ENCODE measurements at regions not wholly inside any gene's neighbourhood (a gene's known extent, or its start where the extent isn't known, plus 50 kb on each side); places are given as distances from the start of the nearest gene placed in this dataset.
A peak's percentile ranks its signal among the peaks of the same experiment; 100 is the strongest.

DNA sequence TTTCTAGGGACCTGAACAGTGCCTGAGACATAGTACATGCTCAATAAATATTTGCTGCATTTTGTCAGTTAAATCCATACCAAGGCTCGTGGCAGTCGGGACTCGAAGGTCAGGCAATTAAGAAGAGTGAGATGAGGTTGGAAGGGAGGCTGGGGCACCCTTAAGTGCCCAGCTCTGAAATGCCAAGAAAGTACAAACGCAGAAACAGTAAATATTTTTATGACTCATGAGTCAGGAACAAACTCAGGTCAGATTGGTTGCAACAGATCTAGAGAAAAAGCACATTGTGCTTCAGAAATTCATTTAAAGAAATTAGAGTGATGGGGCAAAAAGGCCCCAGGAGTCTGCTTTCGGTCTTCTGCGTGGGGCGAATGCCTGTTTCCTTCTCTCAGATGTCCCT, 83.0 kb upstream of the FZD10 start:
- Histone ChIP-seq H3K9me3 (replicated peaks in 1 of 2; ENCODE audit: control insufficient read depth in 2 of 2, insufficient read depth in 1 of 2, low read depth in 1 of 2, low read length in 2 of 2) (no peaks in the 10 kb centered on the region), H2BK5ac (ENCODE audit: low read length) (no peak overlapping the region), H3K23ac (ENCODE audit: low read depth, low read length, poor library complexity) (no peak overlapping the region), H2AK5ac (ENCODE audit: low read depth, low read length) (no peak overlapping the region), H2AFZ (ENCODE audit: low read length) (no peak overlapping the region), H2BK15ac (ENCODE audit: low read length) (no peak overlapping the region), H3K18ac (ENCODE audit: low read length) (no peak overlapping the region), H3K4me3 (ENCODE audit: low read length in 2 of 2) (no peak overlapping the region), H4K91ac (ENCODE audit: low read depth, low read length, poor library complexity) (no peak overlapping the region), H3K27me3 (ENCODE audit: control insufficient read depth in 3 of 3, insufficient read depth in 3 of 3, low read depth in 1 of 3, low read length in 3 of 3) (peaks cover 0 to 28% (median 0%) of the 10 kb centered on the region in 3 experiments), H3K27ac (replicated peaks; ENCODE audit: low read length) (no peak overlapping the region), H3K4me2 (ENCODE audit: insufficient read depth, low read length, poor library complexity, severe bottlenecking) (no peak overlapping the region), H3K36me3 (replicated peaks in 1 of 2; ENCODE audit: control insufficient read depth in 2 of 2, insufficient read depth in 2 of 2, low read length in 2 of 2) (no peaks in the 10 kb centered on the region), H3K14ac (ENCODE audit: low read length) (no peak overlapping the region), H3K79me1 (ENCODE audit: low read depth, low read length) (no peaks in the 10 kb centered on the region), H3K4ac (ENCODE audit: low read length) (no peak overlapping the region), H2BK120ac (ENCODE audit: low read depth, low read length) (no peak overlapping the region), H2BK12ac (ENCODE audit: low read length) (no peak overlapping the region), H4K8ac (ENCODE audit: low read depth, low read length) (no peak overlapping the region), H3K9ac (ENCODE audit: low read depth, low read length, poor library complexity) (no peak overlapping the region), H3K4me1 (ENCODE audit: control insufficient read depth in 2 of 2, insufficient read depth in 1 of 2, low read depth in 1 of 2, low read length in 2 of 2) (peaks cover 0 to 17% of the 10 kb centered on the region in 2 donors)
- no peak for DNase-seq (ENCODE audit: low spot score)
- WGBS, 2 donors (ENCODE audit: extremely low coverage in 2 of 2, insufficient read length in 2 of 2, insufficient replicate concordance in 1 of 2): no CpG with 5 or more reads among the region's 7 CpGs

DNA sequence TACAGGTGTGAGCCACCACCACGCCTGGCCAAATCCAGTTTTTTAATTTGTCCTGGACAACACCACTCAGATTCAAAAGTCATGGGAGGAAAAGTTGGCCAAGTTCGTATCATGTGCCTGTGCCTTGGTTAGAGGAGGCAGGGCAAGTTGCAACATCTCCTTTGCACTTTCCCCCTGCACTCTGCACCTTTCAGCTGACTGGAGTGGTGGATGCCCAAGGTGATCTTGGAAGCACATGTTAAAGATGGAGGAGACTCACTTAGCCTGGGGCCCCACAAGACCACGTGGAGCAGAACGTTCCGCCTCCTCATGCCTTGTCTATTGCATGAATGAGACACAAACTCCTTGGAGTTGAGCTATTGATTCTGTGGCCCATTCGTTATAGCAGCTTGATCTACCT, 82.1 kb upstream of the FZD10 start:
- H3K4me1 ChIP-seq (ENCODE audit: control insufficient read depth in 2 of 2, insufficient read depth in 1 of 2, low read depth in 1 of 2, low read length in 2 of 2): peaks cover 0 to 17% of the 10 kb centered on the region in 2 donors
- H3K9me3 ChIP-seq (replicated peaks in 1 of 2; ENCODE audit: control insufficient read depth in 2 of 2, insufficient read depth in 1 of 2, low read depth in 1 of 2, low read length in 2 of 2): no peaks in the 10 kb centered on the region
- H3K4me3 ChIP-seq (ENCODE audit: low read length in 2 of 2): no peak overlapping the region
- H3K79me1 ChIP-seq (ENCODE audit: low read depth, low read length): no peaks in the 10 kb centered on the region
- H2BK5ac ChIP-seq (ENCODE audit: low read length): no peak overlapping the region
- DNase-seq (ENCODE audit: low spot score): no peak
- no peak overlapping the region for H2BK12ac ChIP-seq (ENCODE audit: low read length)
- peak overlapping the region; percentile 4 for H3K18ac ChIP-seq (ENCODE audit: low read length)
- no peak overlapping the region for H2BK120ac ChIP-seq (ENCODE audit: low read depth, low read length)
- no peak overlapping the region for H3K23ac ChIP-seq (ENCODE audit: low read depth, low read length, poor library complexity)
- no peak overlapping the region for H3K9ac ChIP-seq (ENCODE audit: low read depth, low read length, poor library complexity)
- no peak overlapping the region for H2AFZ ChIP-seq (ENCODE audit: low read length)
- no peaks in the 10 kb centered on the region for H3K36me3 ChIP-seq (replicated peaks in 1 of 2; ENCODE audit: control insufficient read depth in 2 of 2, insufficient read depth in 2 of 2, low read length in 2 of 2)
- H3K4me2 ChIP-seq (ENCODE audit: insufficient read depth, low read length, poor library complexity, severe bottlenecking): no peak overlapping the region
- no peak overlapping the region for H4K91ac ChIP-seq (ENCODE audit: low read depth, low read length, poor library complexity)
- peaks cover 0 to 28% (median 0%) of the 10 kb centered on the region in 3 experiments for H3K27me3 ChIP-seq (ENCODE audit: control insufficient read depth in 3 of 3, insufficient read depth in 3 of 3, low read depth in 1 of 3, low read length in 3 of 3)
- H3K14ac ChIP-seq (ENCODE audit: low read length): no peak overlapping the region
- no peak overlapping the region for H3K27ac ChIP-seq (replicated peaks; ENCODE audit: low read length)
- H2AK5ac ChIP-seq (ENCODE audit: low read depth, low read length): peak overlapping the region; percentile 33
- no peak overlapping the region for H2BK15ac ChIP-seq (ENCODE audit: low read length)
- no peak overlapping the region for H3K4ac ChIP-seq (ENCODE audit: low read length)
- WGBS, 2 donors (ENCODE audit: extremely low coverage in 2 of 2, insufficient read length in 2 of 2, insufficient replicate concordance in 1 of 2): no CpG with 5 or more reads among the region's 6 CpGs
- no peak overlapping the region for H4K8ac ChIP-seq (ENCODE audit: low read depth, low read length)

DNA sequence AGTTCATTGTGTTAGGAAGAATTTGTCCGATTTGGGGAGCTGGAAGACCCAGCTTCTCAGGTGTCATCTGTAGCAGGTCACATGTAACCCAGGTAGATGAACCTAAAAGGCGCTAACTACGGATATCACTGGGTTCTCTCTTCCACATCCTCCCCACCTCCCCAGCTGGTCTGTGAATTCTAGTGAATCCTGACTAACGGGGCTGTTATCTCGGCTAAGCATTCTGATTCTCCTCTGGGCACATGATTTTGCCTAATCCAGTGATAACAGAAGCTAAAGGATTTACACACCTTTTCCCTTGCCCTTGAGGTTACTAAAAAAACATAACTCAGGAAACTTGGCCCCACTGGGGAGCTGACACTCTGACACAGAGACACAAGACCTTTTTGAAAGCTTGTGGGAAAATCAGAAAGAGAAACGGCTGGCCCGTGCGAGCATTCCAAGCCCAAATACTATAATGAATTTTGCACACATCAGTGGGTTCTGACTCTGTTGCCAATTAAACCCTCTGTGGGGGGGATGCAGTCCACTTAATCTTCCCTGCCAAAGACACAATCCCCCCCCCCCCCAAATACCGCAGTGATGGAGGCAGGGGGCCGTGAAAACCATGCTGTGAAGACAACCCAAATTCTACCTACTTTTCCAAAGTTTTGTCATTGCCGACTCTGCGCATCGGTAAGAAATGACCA, 81.0 kb upstream of the FZD10 start:
- peak; percentile 24 for DNase-seq (ENCODE audit: low spot score)
- H2AFZ ChIP-seq (ENCODE audit: low read length): no peak overlapping the region
- H3K4me2 ChIP-seq (ENCODE audit: insufficient read depth, low read length, poor library complexity, severe bottlenecking): peak overlapping the region; percentile 14
- H3K9me3 ChIP-seq (replicated peaks in 1 of 2; ENCODE audit: control insufficient read depth in 2 of 2, insufficient read depth in 1 of 2, low read depth in 1 of 2, low read length in 2 of 2): no peaks in the 10 kb centered on the region
- no peak overlapping the region for H2AK5ac ChIP-seq (ENCODE audit: low read depth, low read length)
- no peak overlapping the region for H4K8ac ChIP-seq (ENCODE audit: low read depth, low read length)
- H3K4me3 ChIP-seq (ENCODE audit: low read length in 2 of 2): no peak overlapping the region
- H3K14ac ChIP-seq (ENCODE audit: low read length): no peak overlapping the region
- no peak overlapping the region for H3K23ac ChIP-seq (ENCODE audit: low read depth, low read length, poor library complexity)
- no peak overlapping the region for H3K4ac ChIP-seq (ENCODE audit: low read length)
- H3K27me3 ChIP-seq (ENCODE audit: control insufficient read depth in 3 of 3, insufficient read depth in 3 of 3, low read depth in 1 of 3, low read length in 3 of 3): peaks cover 0 to 31% (median 0%) of the 10 kb centered on the region in 3 experiments
- no peaks in the 10 kb centered on the region for H3K36me3 ChIP-seq (replicated peaks in 1 of 2; ENCODE audit: control insufficient read depth in 2 of 2, insufficient read depth in 2 of 2, low read length in 2 of 2)
- no peak overlapping the region for H2BK15ac ChIP-seq (ENCODE audit: low read length)
- no CpG with 5 or more reads among the region's 13 CpGs for WGBS, 2 donors (ENCODE audit: extremely low coverage in 2 of 2, insufficient read length in 2 of 2, insufficient replicate concordance in 1 of 2)
- H3K79me1 ChIP-seq (ENCODE audit: low read depth, low read length): no peaks in the 10 kb centered on the region
- H3K27ac ChIP-seq (replicated peaks; ENCODE audit: low read length): peak overlapping the region; percentile 31
- no peak overlapping the region for H2BK12ac ChIP-seq (ENCODE audit: low read length)
- no peak overlapping the region for H2BK120ac ChIP-seq (ENCODE audit: low read depth, low read length)
- no peak overlapping the region for H4K91ac ChIP-seq (ENCODE audit: low read depth, low read length, poor library complexity)
- no peak overlapping the region for H3K18ac ChIP-seq (ENCODE audit: low read length)
- no peak overlapping the region for H3K9ac ChIP-seq (ENCODE audit: low read depth, low read length, poor library complexity)
- no peak overlapping the region for H2BK5ac ChIP-seq (ENCODE audit: low read length)
- peaks cover 3 to 17% of the 10 kb centered on the region in 2 donors for H3K4me1 ChIP-seq (ENCODE audit: control insufficient read depth in 2 of 2, insufficient read depth in 1 of 2, low read depth in 1 of 2, low read length in 2 of 2)

DNA sequence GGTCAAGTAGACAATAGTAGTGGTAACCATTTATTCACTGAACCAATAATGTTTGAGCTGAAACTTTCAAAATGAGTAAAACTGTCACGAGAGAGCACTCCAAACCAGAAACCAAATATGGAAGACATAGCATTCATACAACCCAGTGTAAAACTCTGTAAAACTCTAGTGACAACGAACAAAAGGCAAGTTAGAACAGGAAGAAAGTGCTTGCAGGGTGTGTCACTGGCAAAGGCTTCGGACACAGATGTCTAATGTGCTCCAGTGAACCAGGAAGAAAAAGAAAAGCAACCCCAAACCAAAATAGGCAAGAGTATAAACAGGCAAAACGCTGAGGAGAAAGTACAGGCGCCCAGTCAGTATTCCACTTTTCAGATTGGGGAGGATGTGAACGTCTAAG, 79.3 kb upstream of the FZD10 start:
- Histone ChIP-seq H3K36me3 (replicated peaks in 1 of 2; ENCODE audit: control insufficient read depth in 2 of 2, insufficient read depth in 2 of 2, low read length in 2 of 2) (no peaks in the 10 kb centered on the region), H3K9ac (ENCODE audit: low read depth, low read length, poor library complexity) (no peak overlapping the region), H2AFZ (ENCODE audit: low read length) (no peak overlapping the region), H3K4me1 (ENCODE audit: control insufficient read depth in 2 of 2, insufficient read depth in 1 of 2, low read depth in 1 of 2, low read length in 2 of 2) (peaks cover 3 to 17% of the 10 kb centered on the region in 2 donors), H3K4me2 (ENCODE audit: insufficient read depth, low read length, poor library complexity, severe bottlenecking) (no peak overlapping the region), H2AK5ac (ENCODE audit: low read depth, low read length) (peak overlapping the region; percentile 2), H4K8ac (ENCODE audit: low read depth, low read length) (no peak overlapping the region), H3K79me1 (ENCODE audit: low read depth, low read length) (no peaks in the 10 kb centered on the region), H3K23ac (ENCODE audit: low read depth, low read length, poor library complexity) (no peak overlapping the region), H3K14ac (ENCODE audit: low read length) (no peak overlapping the region), H3K27me3 (ENCODE audit: control insufficient read depth in 3 of 3, insufficient read depth in 3 of 3, low read depth in 1 of 3, low read length in 3 of 3) (peaks cover 0 to 34% (median 3%) of the 10 kb centered on the region in 3 experiments), H3K4ac (ENCODE audit: low read length) (no peak overlapping the region), H3K9me3 (replicated peaks in 1 of 2; ENCODE audit: control insufficient read depth in 2 of 2, insufficient read depth in 1 of 2, low read depth in 1 of 2, low read length in 2 of 2) (no peaks in the 10 kb centered on the region), H4K91ac (ENCODE audit: low read depth, low read length, poor library complexity) (no peak overlapping the region), H2BK12ac (ENCODE audit: low read length) (no peak overlapping the region), H2BK5ac (ENCODE audit: low read length) (no peak overlapping the region), H3K4me3 (ENCODE audit: low read length in 2 of 2) (no peak overlapping the region), H2BK15ac (ENCODE audit: low read length) (no peak overlapping the region), H3K18ac (ENCODE audit: low read length) (no peak overlapping the region), H2BK120ac (ENCODE audit: low read depth, low read length) (no peak overlapping the region), H3K27ac (replicated peaks; ENCODE audit: low read length) (no peak overlapping the region)
- DNase-seq (ENCODE audit: low spot score): no peak
- no CpG with 5 or more reads among the region's 6 CpGs for WGBS, 2 donors (ENCODE audit: extremely low coverage in 2 of 2, insufficient read length in 2 of 2, insufficient replicate concordance in 1 of 2)

All from neuronal stem cell (in vitro differentiated cells).